Lung (tissue), 11 donors: ENCODE measurements at regions not wholly inside any gene's neighbourhood (a gene's known extent, or its start where the extent isn't known, plus 50 kb on each side); places are given as distances from the start of the nearest gene placed in this dataset.
"Not testable (repeated sequence)": the region's sequence is repeated elsewhere in the genome, so short reads cannot be mapped to it uniquely, and the experiment has no call there.

Experiments
- ATAC-seq: fragments of 200-7000 bp; cut with Tn5 transposase; one replicate; pipeline ENCODE4 v1.9.1; 2020; ENCODE audit warnings: moderate number of reproducible peaks; ENCODE audit not compliant: insufficient read depth, low FRiP score
- DNase-seq, 3 donors: peaks; one replicate each; pipeline ENCODE4 v3.0.0-alpha.2; 2013 to 2017
- H3K27ac ChIP-seq, 2 donors: one replicate each; pipeline ENCODE4 v1.5.1; 2013; ENCODE audit warnings: mild to moderate bottlenecking in 2 of 2, moderate library complexity in 2 of 2, control low read depth in 1 of 2, inconsistent platforms in 1 of 2, low read depth in 1 of 2, low read length in 1 of 2
- H3K27me3 ChIP-seq, 3 donors: one replicate each; pipeline ENCODE4 v1.5.1; 2013; ENCODE audit warnings: low read length in 2 of 3; ENCODE audit not compliant: control insufficient read depth in 3 of 3, insufficient read depth in 3 of 3
- H3K36me3 ChIP-seq, 4 donors: one replicate each; pipeline ENCODE4 v1.5.1; 2013; ENCODE audit warnings: low read length in 4 of 4, mild to moderate bottlenecking in 1 of 4, moderate library complexity in 1 of 4; ENCODE audit not compliant: control insufficient read depth in 4 of 4, insufficient read depth in 4 of 4
- H3K4me1 ChIP-seq, 5 donors: one replicate each; pipeline ENCODE4 v1.5.1; 2013; ENCODE audit warnings: low read length in 5 of 5, mild to moderate bottlenecking in 2 of 5, moderate library complexity in 1 of 5; ENCODE audit not compliant: control insufficient read depth in 5 of 5, insufficient read depth in 5 of 5
- H3K4me3 ChIP-seq: one replicate; pipeline ENCODE4 v1.5.1; 2013; ENCODE audit warnings: mild to moderate bottlenecking, control low read depth, moderate library complexity
- H3K9ac ChIP-seq, 2 donors: one replicate each; pipeline ENCODE4 v1.5.1; 2013; ENCODE audit warnings: low read length in 2 of 2, control low read depth in 1 of 2; ENCODE audit not compliant: insufficient read depth in 1 of 2
- H3K9me3 ChIP-seq, 4 donors: one replicate each; pipeline ENCODE4 v1.5.1; 2013; ENCODE audit warnings: low read length in 3 of 4, mild to moderate bottlenecking in 1 of 4, moderate library complexity in 1 of 4; ENCODE audit not compliant: control insufficient read depth in 4 of 4, insufficient read depth in 3 of 4
- CTCF ChIP-seq: IDR thresholded peaks from 2 replicates; pipeline ENCODE4 v1.5.1; 2012; ENCODE audit warnings: mild to moderate bottlenecking; ENCODE audit errors: control extremely low read depth, extremely low read depth
- WGBS, 2 donors: extraction: QIAGEN DNeasy Blood & Tissue Kit; methylation state at CpG; one replicate each; pipeline ENCODE4 v1.1.7; 2013; 5-methylcytosine and 5-hydroxymethylcytosine counted together
- donor health status: control.
- donor health status: control.
- donor health status: Bipolar disorder and iron deficiency.
- donor health status: healthy.
- donor health status: DM: yes; HTN: yes; CAD: no.

GRCh38 chr5:52077941-52078815 is 694.9 kb downstream of the ISL1 start:
- Histone ChIP-seq H3K9me3 (peaks cover 0 to 1% (median 0%) of the 10 kb centered on the region in 4 donors), H3K9ac (no peak overlapping the region), H3K4me3 (no peak overlapping the region), H3K4me1 (no peaks in the 10 kb centered on the region), H3K36me3 (no peaks in the 10 kb centered on the region), H3K27me3 (no peaks in the 10 kb centered on the region), H3K27ac (no peak overlapping the region)
- DNase-seq (no peak), ATAC-seq (no peak)
- no peak for TF ChIP-seq CTCF
- 71 to 75% methylated on average over 5 of the region's 5 CpGs for WGBS, 2 donors

- not testable (repeated sequence) for DNase-seq, H3K9ac ChIP-seq, H3K4me1 ChIP-seq, H3K4me3 ChIP-seq, H3K36me3 ChIP-seq, ATAC-seq, H3K27ac ChIP-seq, H3K9me3 ChIP-seq, H3K27me3 ChIP-seq
- WGBS, 2 donors: 83 to 84% methylated on average over 5 of the region's 5 CpGs
These were observed 685.4 kb upstream of the ITGA1 start for GRCh38 chr5:52102311-52102710.

GRCh38 chr5:52107210-52107905 is 680.4 kb upstream of the ITGA1 start:
- no peaks in the 10 kb centered on the region for H3K36me3 ChIP-seq
- H3K9ac ChIP-seq: no peak overlapping the region
- no peak for TF ChIP-seq CTCF
- 75 to 77% methylated on average over 4 of the region's 4 CpGs for WGBS, 2 donors
- no peaks in the 10 kb centered on the region for H3K4me1 ChIP-seq
- no peak for ATAC-seq
- no peaks in the 10 kb centered on the region for H3K9me3 ChIP-seq
- DNase-seq: no peak
- H3K27ac ChIP-seq: no peak overlapping the region
- no peak overlapping the region for H3K4me3 ChIP-seq
- no peaks in the 10 kb centered on the region for H3K27me3 ChIP-seq

DNA sequence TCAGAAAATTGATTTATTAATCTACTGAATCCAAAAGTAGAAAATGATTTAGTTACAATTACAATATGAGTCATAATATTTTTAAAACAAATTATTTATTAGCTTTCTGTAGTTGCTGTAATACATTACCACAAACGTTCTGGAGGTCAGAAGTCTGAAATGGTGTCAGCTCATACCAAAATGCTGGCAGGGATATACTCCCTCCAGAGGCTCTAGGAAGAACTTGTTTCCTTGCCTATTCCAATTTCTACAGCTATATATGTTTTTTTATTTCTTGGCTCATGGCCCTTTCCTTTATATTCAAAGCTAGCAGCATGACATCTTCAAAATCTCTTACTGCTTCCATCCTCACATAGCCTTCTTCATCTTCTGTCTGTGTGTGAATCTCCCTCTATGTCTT is 667.9 kb upstream of the ITGA1 start:
- no peaks in the 10 kb centered on the region for H3K36me3 ChIP-seq
- no peak for DNase-seq
- H3K9ac ChIP-seq: no peak overlapping the region
- no peaks in the 10 kb centered on the region for H3K27me3 ChIP-seq
- H3K27ac ChIP-seq: no peak overlapping the region
- TF ChIP-seq CTCF: no peak
- H3K9me3 ChIP-seq: peaks cover 0 to 2% (median 0%) of the 10 kb centered on the region in 4 donors
- 17 to 53% methylated on average over 1 of the region's 1 CpG for WGBS, 2 donors
- H3K4me3 ChIP-seq: no peak overlapping the region
- H3K4me1 ChIP-seq: no peaks in the 10 kb centered on the region
- no peak for ATAC-seq
